Testis (tissue), 2 donors: ENCODE measurements at regions not wholly inside any gene's neighbourhood (a gene's known extent, or its start where the extent isn't known, plus 50 kb on each side); places are given as distances from the start of the nearest gene placed in this dataset.

Experiments
- CTCF ChIP-seq, 3 experiments: fragments of 450-650 bp in 2 of 3; fragments of 200-600 bp in 1 of 3; sonication (generic) in 1 of 3; IDR thresholded peaks; one replicate each; pipeline ENCODE4 v1.5.1; 2016 to 2019; ENCODE audit warnings: antibody characterized with exemption in 3 of 3, mild to moderate bottlenecking in 2 of 3, moderate library complexity in 1 of 3
- POLR2A ChIP-seq: fragments of 450-650 bp; IDR thresholded peaks from one replicate; pipeline ENCODE4 v1.6.1; 2017; ENCODE audit warnings: antibody characterized with exemption, mild to moderate bottlenecking, moderate library complexity

GRCh38 chr7:50211130-50212015 is 93.1 kb upstream of the IKZF1 start:
- TF ChIP-seq CTCF (IDR thresholded peaks at IDR 0.05) (no peak), POLR2A (no peak)
